Esophagus squamous epithelium (tissue), 5 donors: ENCODE measurements at regions not wholly inside any gene's neighbourhood (a gene's known extent, or its start where the extent isn't known, plus 50 kb on each side); places are given as distances from the start of the nearest gene placed in this dataset.

Experiments
- DNase-seq: peaks from one replicate; lab custom pipeline; 2025; lab: John Stamatoyannopoulos, UW
- H3K27ac ChIP-seq, 4 donors: fragments of 200-600 bp; sonication (generic); one replicate each; pipeline ENCODE4 v1.5.1; 2016 to 2019; ENCODE audit warnings: mild to moderate bottlenecking in 1 of 4
- H3K27me3 ChIP-seq, 4 donors: fragments of 200-600 bp; sonication (generic); 1 replicate in 3 of 4; 2 replicates in 1 of 4; pipeline versions ENCODE4 v1.5.1 to v1.6.0; 2017 to 2021; ENCODE audit warnings: antibody characterized with exemption in 1 of 4
- H3K36me3 ChIP-seq, 3 donors: fragments of 200-600 bp; sonication (generic); one replicate each; pipeline ENCODE4 v1.5.1; 2016 to 2019
- H3K4me1 ChIP-seq, 3 donors: fragments of 200-600 bp; sonication (generic); one replicate each; pipeline ENCODE4 v1.5.1; 2017 to 2019
- H3K4me3 ChIP-seq, 4 donors: fragments of 200-600 bp; sonication (generic); 1 replicate in 3 of 4; 2 replicates in 1 of 4; pipeline ENCODE4 v1.5.1; 2016 to 2019; ENCODE audit warnings: mild to moderate bottlenecking in 2 of 4, moderate library complexity in 1 of 4
- H3K9me3 ChIP-seq, 3 donors: fragments of 200-600 bp; sonication (generic); one replicate each; pipeline ENCODE4 v1.5.1; 2016 to 2019
- POLR2A ChIP-seq, 4 donors: fragments of 450-650 bp; IDR thresholded peaks; one replicate each; pipeline ENCODE4 v1.6.1; 2017; ENCODE audit warnings: antibody characterized with exemption in 4 of 4, mild to moderate bottlenecking in 4 of 4, moderate library complexity in 3 of 4
- WGBS, 2 donors: methylation state at CpG; one replicate each; pipeline ENCODE4 v1.1.5; 2018; 5-methylcytosine and 5-hydroxymethylcytosine counted together
- intact Hi-C: fragments of 100-400 bp; cut with DNase I; formaldehyde crosslinking; loops from one replicate; pipeline ENCODE4 v1.15.0; 2022
- TF ChIP-seq, protein P1 (sequence below), 6 experiments: fragments of 450-650 bp in 4 of 6; fragments of 200-600 bp in 2 of 6; sonication (generic) in 2 of 6; IDR thresholded peaks; one replicate each; pipeline ENCODE4 v1.5.1; 2016 to 2019; ENCODE audit warnings: antibody characterized with exemption in 6 of 6, mild to moderate bottlenecking in 4 of 6, moderate library complexity in 4 of 6
- donor health status: DM: yes; HTN: yes; CAD: no.

DNA sequence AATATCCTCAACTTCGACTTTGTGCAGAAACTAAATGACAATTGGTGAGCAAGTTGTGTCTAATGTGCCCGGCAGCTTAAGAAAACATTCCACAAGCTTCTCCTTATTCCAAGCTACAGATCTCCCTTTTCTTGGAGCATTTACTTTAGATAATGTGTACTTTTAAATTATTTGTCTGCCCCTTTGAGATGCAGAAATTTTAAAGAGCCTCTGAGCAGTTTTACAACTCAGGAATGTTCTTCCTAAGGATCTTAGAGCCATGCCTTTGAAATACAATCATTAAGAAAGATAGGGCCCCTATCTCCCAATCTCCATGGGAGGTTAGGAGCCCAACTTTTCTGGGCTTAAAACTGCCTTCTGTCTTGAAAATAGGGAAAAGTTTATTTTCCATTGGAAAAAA is 723.7 kb upstream of the COX7C start:
- WGBS, 2 donors, result 33 to 35% methylated on average over 2 of the region's 2 CpGs
- Histone ChIP-seq H3K36me3 (no peaks in the 10 kb centered on the region), H3K9me3 (no peaks in the 10 kb centered on the region), H3K27ac (no peak overlapping the region), H3K27me3 (no peaks in the 10 kb centered on the region), H3K4me3 (no peak overlapping the region), H3K4me1 (no peaks in the 10 kb centered on the region)
- no peak for TF ChIP-seq POLR2A (IDR thresholded peaks at IDR 0.05)
- TF ChIP-seq, protein P1, sequence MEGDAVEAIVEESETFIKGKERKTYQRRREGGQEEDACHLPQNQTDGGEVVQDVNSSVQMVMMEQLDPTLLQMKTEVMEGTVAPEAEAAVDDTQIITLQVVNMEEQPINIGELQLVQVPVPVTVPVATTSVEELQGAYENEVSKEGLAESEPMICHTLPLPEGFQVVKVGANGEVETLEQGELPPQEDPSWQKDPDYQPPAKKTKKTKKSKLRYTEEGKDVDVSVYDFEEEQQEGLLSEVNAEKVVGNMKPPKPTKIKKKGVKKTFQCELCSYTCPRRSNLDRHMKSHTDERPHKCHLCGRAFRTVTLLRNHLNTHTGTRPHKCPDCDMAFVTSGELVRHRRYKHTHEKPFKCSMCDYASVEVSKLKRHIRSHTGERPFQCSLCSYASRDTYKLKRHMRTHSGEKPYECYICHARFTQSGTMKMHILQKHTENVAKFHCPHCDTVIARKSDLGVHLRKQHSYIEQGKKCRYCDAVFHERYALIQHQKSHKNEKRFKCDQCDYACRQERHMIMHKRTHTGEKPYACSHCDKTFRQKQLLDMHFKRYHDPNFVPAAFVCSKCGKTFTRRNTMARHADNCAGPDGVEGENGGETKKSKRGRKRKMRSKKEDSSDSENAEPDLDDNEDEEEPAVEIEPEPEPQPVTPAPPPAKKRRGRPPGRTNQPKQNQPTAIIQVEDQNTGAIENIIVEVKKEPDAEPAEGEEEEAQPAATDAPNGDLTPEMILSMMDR (IDR thresholded peaks at IDR 0.05), result no peak
- DNase-seq, result no peak
- intact Hi-C loops, result no loop called here

DNA sequence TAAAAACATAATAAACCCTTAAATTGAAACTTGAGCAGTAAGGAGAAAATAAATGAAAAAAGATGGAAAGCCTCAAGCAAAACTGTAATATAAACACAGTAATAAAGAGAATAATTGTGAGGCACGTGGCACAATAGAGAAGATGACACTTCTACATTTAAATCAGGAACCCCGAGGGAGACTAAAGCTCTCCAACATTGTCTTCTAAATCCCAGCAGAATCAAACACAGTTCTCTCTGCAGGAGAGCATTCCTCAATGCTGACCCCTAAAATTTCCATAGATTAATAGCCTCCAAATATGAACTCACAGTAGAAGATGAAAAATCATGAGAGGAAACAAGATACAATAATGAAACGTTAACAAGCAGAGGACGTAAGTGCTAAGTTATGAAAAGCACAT is 721.2 kb upstream of the COX7C start:
- TF ChIP-seq, protein P1 (IDR thresholded peaks at IDR 0.05), result no peak
- TF ChIP-seq POLR2A (IDR thresholded peaks at IDR 0.05), result no peak
- 16 to 45% methylated on average over 4 of the region's 4 CpGs for WGBS, 2 donors
- no peaks in the 10 kb centered on the region for H3K9me3 ChIP-seq
- no peaks in the 10 kb centered on the region for H3K27me3 ChIP-seq
- H3K36me3 ChIP-seq, result no peaks in the 10 kb centered on the region
- H3K27ac ChIP-seq, result no peak overlapping the region
- intact Hi-C loops, result no loop called here
- no peaks in the 10 kb centered on the region for H3K4me1 ChIP-seq
- no peak for DNase-seq
- no peak overlapping the region for H3K4me3 ChIP-seq

DNA sequence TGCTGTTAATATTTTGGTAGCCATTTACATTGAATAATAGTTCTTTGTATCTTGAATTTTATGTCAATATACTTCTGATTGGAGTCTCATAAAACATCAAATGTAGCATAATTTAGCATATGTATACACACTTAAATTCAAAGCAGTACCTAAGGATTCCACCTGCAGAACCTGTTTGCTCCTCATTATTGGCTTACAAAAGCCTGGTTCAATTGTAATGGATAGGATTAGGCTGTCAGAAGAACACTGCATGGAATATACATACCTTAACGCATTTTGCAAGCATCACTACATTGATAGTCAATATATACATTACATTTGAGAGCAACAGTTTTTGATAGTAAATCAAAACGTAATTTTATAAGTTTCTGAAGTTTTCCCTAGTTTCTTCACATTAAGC is 711.3 kb upstream of the COX7C start:
- intact Hi-C loops, result no loop called here
- DNase-seq, result no peak
- H3K9me3 ChIP-seq, result no peaks in the 10 kb centered on the region
- TF ChIP-seq, protein P1 (IDR thresholded peaks at IDR 0.05), result no peak
- no peaks in the 10 kb centered on the region for H3K4me1 ChIP-seq
- H3K27ac ChIP-seq, result no peak overlapping the region
- 16 to 24% methylated on average over 2 of the region's 2 CpGs for WGBS, 2 donors
- H3K36me3 ChIP-seq, result no peaks in the 10 kb centered on the region
- no peak overlapping the region for H3K4me3 ChIP-seq
- no peaks in the 10 kb centered on the region for H3K27me3 ChIP-seq

DNA sequence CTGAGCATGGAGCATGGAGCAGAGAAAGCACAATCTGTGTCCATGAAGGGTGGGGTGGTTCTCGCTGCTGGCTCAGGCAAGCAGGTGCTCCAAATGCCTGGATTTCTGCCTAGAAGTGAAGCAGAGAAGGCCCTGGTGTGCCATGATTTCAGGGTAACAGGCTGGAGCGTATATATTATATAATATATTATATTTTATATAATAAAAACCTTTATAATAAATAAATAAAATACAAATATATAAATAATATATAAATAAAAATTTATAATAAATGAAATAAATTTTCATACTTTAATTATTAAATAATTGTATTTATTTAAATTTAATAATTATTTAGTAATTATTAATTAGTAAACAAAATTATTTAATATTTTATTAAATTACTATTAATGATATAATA is 707.4 kb upstream of the COX7C start:
- H3K9me3 ChIP-seq, result no peaks in the 10 kb centered on the region
- H3K27me3 ChIP-seq, result no peaks in the 10 kb centered on the region
- TF ChIP-seq, protein P1 (IDR thresholded peaks at IDR 0.05), result no peak
- TF ChIP-seq POLR2A (IDR thresholded peaks at IDR 0.05), result no peak
- 83 to 93% methylated on average over 2 of the region's 2 CpGs for WGBS, 2 donors
- no peak overlapping the region for H3K4me3 ChIP-seq
- no peak for DNase-seq
- H3K27ac ChIP-seq, result no peak overlapping the region
- no peaks in the 10 kb centered on the region for H3K36me3 ChIP-seq
- H3K4me1 ChIP-seq, result no peaks in the 10 kb centered on the region
- intact Hi-C loops, result no loop called here

DNA sequence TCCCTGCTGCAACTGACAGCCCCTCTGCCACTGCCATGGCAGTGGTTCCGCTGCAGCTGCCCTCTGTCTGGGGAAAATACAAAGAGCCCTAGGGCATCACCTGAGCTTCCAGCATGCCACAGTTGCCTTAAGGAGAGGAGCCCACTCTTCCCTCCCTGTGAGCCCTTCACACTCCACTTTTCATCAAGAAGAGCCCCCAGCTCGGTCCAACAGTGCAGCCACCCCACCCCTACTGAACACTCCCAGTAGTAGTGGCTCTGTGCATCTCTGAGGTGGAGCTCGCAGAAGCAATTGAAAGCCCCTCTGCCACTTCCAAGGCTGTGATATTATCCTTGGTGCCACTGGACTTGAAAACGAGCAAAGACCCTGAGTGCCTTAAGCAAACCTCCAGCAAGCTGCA is 696.8 kb upstream of the COX7C start:
- intact Hi-C loops, result no loop called here
- Histone ChIP-seq H3K4me1 (no peaks in the 10 kb centered on the region), H3K27me3 (no peaks in the 10 kb centered on the region), H3K9me3 (peaks cover 0 to 27% (median 0%) of the 10 kb centered on the region in 3 donors), H3K4me3 (no peak overlapping the region), H3K36me3 (no peaks in the 10 kb centered on the region), H3K27ac (no peak overlapping the region)
- TF ChIP-seq, protein P1 (IDR thresholded peaks at IDR 0.05), result no peak
- no peak for TF ChIP-seq POLR2A (IDR thresholded peaks at IDR 0.05)
- 50 to 100% methylated on average over 1 of the region's 4 CpGs for WGBS, 2 donors
- no peak for DNase-seq
